Sigmoid colon (tissue), 6 donors: ENCODE measurements at regions not wholly inside any gene's neighbourhood (a gene's known extent, or its start where the extent isn't known, plus 50 kb on each side); places are given as distances from the start of the nearest gene placed in this dataset.

Experiments used
- DNase-seq: peaks from one replicate; pipeline ENCODE4 v3.0.0-alpha.2; 2019
- H3K27ac ChIP-seq, 4 donors: fragments of 200-600 bp; sonication (generic); one replicate each; pipeline ENCODE4 v1.5.1; 2016 to 2019; ENCODE audit warnings: mild to moderate bottlenecking in 1 of 4
- H3K27me3 ChIP-seq, 3 donors: fragments of 200-600 bp; sonication (generic); one replicate each; pipeline ENCODE4 v1.5.1; 2019; ENCODE audit warnings: mild to moderate bottlenecking in 1 of 3
- H3K36me3 ChIP-seq, 4 donors: fragments of 200-600 bp; sonication (generic); one replicate each; pipeline ENCODE4 v1.5.1; 2016 to 2019
- H3K4me1 ChIP-seq, 4 donors: fragments of 200-600 bp; sonication (generic); one replicate each; pipeline ENCODE4 v1.5.1; 2017 to 2019
- H3K4me3 ChIP-seq, 4 donors: fragments of 200-600 bp; sonication (generic); one replicate each; pipeline ENCODE4 v1.5.1; 2017 to 2019; ENCODE audit warnings: mild to moderate bottlenecking in 2 of 4, moderate library complexity in 1 of 4
- H3K9me3 ChIP-seq, 4 donors: fragments of 200-600 bp in 3 of 4; sonication (generic) in 3 of 4; one replicate each; pipeline versions ENCODE4 v1.5.1 to v1.6.1; 2013 to 2019
- CTCF ChIP-seq, 4 experiments: fragments of 450-650 bp in 3 of 4; fragments of 200-600 bp in 1 of 4; IDR thresholded peaks; one replicate each; pipeline ENCODE4 v1.5.1; 2016 to 2019; ENCODE audit warnings: antibody characterized with exemption in 4 of 4, mild to moderate bottlenecking in 3 of 4, moderate library complexity in 2 of 4
- EP300 ChIP-seq, 4 donors: sonication (generic); formaldehyde crosslinking; IDR thresholded peaks; one replicate each; pipeline ENCODE4 v1.6.1; 2017; ENCODE audit warnings: antibody characterized with exemption in 4 of 4
- POLR2A ChIP-seq, 2 donors: fragments of 450-650 bp; IDR thresholded peaks; one replicate each; pipeline ENCODE4 v1.6.1; 2016; ENCODE audit warnings: antibody characterized with exemption in 2 of 2, mild to moderate bottlenecking in 2 of 2, moderate library complexity in 2 of 2
- POLR2AphosphoS5 ChIP-seq, 4 donors: sonication (generic); formaldehyde crosslinking; IDR thresholded peaks; one replicate each; pipeline ENCODE4 v1.6.1; 2017; ENCODE audit warnings: antibody characterized with exemption in 4 of 4
- WGBS, 2 donors: extraction: QIAGEN DNeasy Blood & Tissue Kit; methylation state at CpG; one replicate each; pipeline ENCODE4 v1.1.7; 2013; 5-methylcytosine and 5-hydroxymethylcytosine counted together
- intact Hi-C: fragments of 100-400 bp; cut with DNase I; formaldehyde crosslinking; loops from one replicate; pipeline ENCODE4 v1.15.1; 2023
- donor health status: healthy with polysubstance abuse.
- donor health status: healthy.

DNA sequence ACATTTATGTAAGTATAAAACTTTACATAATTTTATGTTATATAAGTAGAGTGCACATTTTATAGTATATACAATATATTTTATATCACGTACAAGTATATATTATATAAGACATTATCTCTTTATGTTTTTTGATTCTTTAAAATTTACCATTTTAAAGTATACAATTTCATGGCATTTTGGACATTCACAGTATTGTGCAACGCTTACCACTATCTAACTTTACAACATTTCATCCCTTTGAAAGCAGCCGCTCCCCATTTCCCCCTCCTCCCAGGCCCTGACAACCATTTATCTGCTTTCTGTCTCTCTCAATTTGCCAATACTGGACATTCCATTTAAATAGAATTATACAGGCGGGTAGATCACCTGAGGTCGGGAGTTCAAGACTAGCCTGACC, 512.5 kb downstream of the TSN start:
- Histone ChIP-seq H3K36me3 (no peaks in the 10 kb centered on the region), H3K4me1 (no peaks in the 10 kb centered on the region), H3K9me3 (no peaks in the 10 kb centered on the region), H3K4me3 (no peak overlapping the region), H3K27me3 (no peaks in the 10 kb centered on the region), H3K27ac (no peak overlapping the region)
- WGBS, 2 donors: 86 to 92% methylated on average over 5 of the region's 5 CpGs
- TF ChIP-seq POLR2A (IDR thresholded peaks at IDR 0.05) (no peak), CTCF (IDR thresholded peaks at IDR 0.05) (no peak), EP300 (IDR thresholded peaks at IDR 0.05) (no peak), POLR2AphosphoS5 (IDR thresholded peaks at IDR 0.05) (no peak)
- intact Hi-C loops: no loop called here
- DNase-seq: no peak

GRCh38 chr2:122273785-122274419, 518.5 kb downstream of the TSN start:
- DNase-seq: no peak
- Histone ChIP-seq H3K4me1 (no peaks in the 10 kb centered on the region), H3K9me3 (no peaks in the 10 kb centered on the region), H3K36me3 (no peaks in the 10 kb centered on the region), H3K27me3 (no peaks in the 10 kb centered on the region), H3K27ac (no peak overlapping the region), H3K4me3 (no peak overlapping the region)
- intact Hi-C loops: no loop called here
- WGBS, 2 donors: 87 to 93% methylated on average over 11 of the region's 13 CpGs
- no peak for TF ChIP-seq POLR2AphosphoS5 (IDR thresholded peaks at IDR 0.05)
- no peak for TF ChIP-seq CTCF (IDR thresholded peaks at IDR 0.05)
- no peak for TF ChIP-seq POLR2A (IDR thresholded peaks at IDR 0.05)
- TF ChIP-seq EP300 (IDR thresholded peaks at IDR 0.05): no peak

DNA sequence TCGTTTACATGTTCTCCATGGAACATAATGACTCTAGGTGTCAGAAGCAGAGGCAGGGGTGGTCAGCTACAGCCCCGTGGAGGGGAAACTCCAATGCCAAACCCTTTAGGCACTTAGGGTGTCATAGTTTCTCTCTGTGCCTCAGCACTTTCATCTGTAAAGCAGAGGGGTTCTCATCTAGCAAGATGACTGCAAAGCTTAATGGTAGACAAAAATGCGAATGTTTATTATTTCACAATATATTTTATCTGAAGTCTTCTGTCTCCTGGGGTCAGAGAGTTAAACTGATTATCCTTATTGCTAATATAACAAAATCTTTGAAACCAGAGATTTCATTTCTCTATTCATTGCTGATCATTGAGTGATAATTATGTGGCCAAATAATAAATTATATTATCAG, 522.5 kb downstream of the TSN start:
- Histone ChIP-seq H3K36me3 (no peaks in the 10 kb centered on the region), H3K9me3 (peaks cover 0 to 3% (median 0%) of the 10 kb centered on the region in 4 donors), H3K4me1 (no peaks in the 10 kb centered on the region), H3K27ac (no peak overlapping the region), H3K4me3 (no peak overlapping the region), H3K27me3 (no peaks in the 10 kb centered on the region)
- no peak for DNase-seq
- 53 to 62% methylated on average over 3 of the region's 3 CpGs for WGBS, 2 donors
- intact Hi-C loops: no loop called here
- no peak for TF ChIP-seq CTCF (IDR thresholded peaks at IDR 0.05)
- no peak for TF ChIP-seq POLR2AphosphoS5 (IDR thresholded peaks at IDR 0.05)
- no peak for TF ChIP-seq POLR2A (IDR thresholded peaks at IDR 0.05)
- no peak for TF ChIP-seq EP300 (IDR thresholded peaks at IDR 0.05)

- no peak for TF ChIP-seq POLR2A (IDR thresholded peaks at IDR 0.05)
- 85 to 88% methylated on average over 3 of the region's 3 CpGs for WGBS, 2 donors
- intact Hi-C loops: no loop called here
- no peaks in the 10 kb centered on the region for H3K27me3 ChIP-seq
- H3K4me3 ChIP-seq: no peak overlapping the region
- H3K36me3 ChIP-seq: no peaks in the 10 kb centered on the region
- H3K27ac ChIP-seq: no peak overlapping the region
- H3K4me1 ChIP-seq: no peaks in the 10 kb centered on the region
- no peak for DNase-seq
- H3K9me3 ChIP-seq: peaks cover 0 to 4% (median 2%) of the 10 kb centered on the region in 4 donors
Observed at GRCh38 chr2:122300758-122301157, 545.3 kb downstream of the TSN start.

DNA sequence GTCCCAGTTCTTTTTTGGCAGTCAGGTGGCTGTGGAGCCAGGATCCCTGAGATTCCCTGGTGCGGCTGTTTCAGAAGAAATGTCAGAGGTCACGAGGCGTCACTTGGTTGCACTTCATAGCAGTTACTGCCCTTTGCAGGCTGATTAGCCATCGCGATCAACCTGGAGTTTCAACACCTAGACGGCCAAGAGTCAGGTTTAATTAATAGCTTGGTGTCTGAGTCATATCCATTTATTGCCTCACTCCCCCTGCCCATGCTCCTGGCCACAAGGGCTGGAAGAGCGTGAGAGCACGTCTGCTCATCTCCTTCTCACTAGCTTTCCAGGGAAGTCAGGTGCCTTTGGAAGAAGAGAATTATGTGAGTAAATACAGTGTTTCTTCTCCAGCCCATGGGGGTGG, 552.3 kb downstream of the TSN start:
- Histone ChIP-seq H3K27ac (no peak overlapping the region), H3K9me3 (peaks cover 0 to 4% (median 0%) of the 10 kb centered on the region in 4 donors), H3K36me3 (no peaks in the 10 kb centered on the region), H3K4me1 (no peaks in the 10 kb centered on the region), H3K27me3 (no peaks in the 10 kb centered on the region), H3K4me3 (no peak overlapping the region)
- no peak for DNase-seq
- intact Hi-C loops: no loop called here
- TF ChIP-seq EP300 (IDR thresholded peaks at IDR 0.05) (no peak), POLR2A (IDR thresholded peaks at IDR 0.05) (no peak), CTCF (IDR thresholded peaks at IDR 0.05) (no peak), POLR2AphosphoS5 (IDR thresholded peaks at IDR 0.05) (no peak)
- WGBS, 2 donors: 66 to 70% methylated on average over 8 of the region's 8 CpGs
